ENCODE measurements at regions not wholly inside any gene's neighbourhood (a gene's known extent, or its start where the extent isn't known, plus 50 kb on each side); places are given as distances from the start of the nearest gene placed in this dataset.

DNA sequence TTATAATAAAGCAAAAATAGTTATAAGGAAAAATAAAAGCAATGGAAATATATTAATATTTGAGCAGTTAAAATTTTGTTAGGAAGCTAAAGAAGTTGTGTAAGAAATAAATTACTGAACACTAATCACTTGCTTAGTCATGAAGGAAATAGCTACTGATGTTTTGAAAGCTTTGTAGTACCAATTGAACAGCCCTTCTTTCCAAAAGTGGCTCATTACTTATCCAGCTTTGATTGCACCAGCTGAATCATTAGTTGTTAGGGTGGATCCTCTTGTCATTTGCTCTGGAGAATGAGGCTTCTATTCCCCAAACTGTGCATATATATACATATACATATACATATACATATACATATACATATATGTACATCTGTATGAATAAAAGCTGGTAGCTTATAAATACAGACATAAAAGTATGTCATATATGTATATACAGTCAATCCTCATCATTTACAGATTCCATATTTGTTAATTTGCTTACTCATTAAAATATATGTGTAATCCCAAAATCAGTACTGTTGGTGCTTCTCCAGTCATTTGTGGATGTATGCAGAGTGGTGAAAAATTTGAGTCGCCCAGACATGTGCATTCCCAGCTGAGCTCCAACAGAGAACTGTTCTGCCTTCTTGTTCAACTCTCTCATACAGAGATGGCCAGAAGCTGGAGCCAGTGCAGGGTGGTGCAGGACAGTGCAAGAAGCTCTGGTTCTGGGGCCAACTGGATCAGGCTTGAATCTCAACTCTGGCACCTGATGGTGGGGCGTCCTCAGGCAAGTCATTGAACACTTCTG, 214.1 kb downstream of the RPAP3 start:
- in situ Hi-C loops (cut with MboI; ENCODE audit: low sequenced_read_pairs in 4 of 4): no loop called here
- TF ChIP-seq, protein P1, sequence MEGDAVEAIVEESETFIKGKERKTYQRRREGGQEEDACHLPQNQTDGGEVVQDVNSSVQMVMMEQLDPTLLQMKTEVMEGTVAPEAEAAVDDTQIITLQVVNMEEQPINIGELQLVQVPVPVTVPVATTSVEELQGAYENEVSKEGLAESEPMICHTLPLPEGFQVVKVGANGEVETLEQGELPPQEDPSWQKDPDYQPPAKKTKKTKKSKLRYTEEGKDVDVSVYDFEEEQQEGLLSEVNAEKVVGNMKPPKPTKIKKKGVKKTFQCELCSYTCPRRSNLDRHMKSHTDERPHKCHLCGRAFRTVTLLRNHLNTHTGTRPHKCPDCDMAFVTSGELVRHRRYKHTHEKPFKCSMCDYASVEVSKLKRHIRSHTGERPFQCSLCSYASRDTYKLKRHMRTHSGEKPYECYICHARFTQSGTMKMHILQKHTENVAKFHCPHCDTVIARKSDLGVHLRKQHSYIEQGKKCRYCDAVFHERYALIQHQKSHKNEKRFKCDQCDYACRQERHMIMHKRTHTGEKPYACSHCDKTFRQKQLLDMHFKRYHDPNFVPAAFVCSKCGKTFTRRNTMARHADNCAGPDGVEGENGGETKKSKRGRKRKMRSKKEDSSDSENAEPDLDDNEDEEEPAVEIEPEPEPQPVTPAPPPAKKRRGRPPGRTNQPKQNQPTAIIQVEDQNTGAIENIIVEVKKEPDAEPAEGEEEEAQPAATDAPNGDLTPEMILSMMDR (IDR thresholded peaks at IDR 0.05 in 4 of 5, conservative IDR thresholded peaks at IDR 0.05 in 1 of 5): no peak
- no peak for TF ChIP-seq POLR2A (IDR thresholded peaks at IDR 0.05)

DNA sequence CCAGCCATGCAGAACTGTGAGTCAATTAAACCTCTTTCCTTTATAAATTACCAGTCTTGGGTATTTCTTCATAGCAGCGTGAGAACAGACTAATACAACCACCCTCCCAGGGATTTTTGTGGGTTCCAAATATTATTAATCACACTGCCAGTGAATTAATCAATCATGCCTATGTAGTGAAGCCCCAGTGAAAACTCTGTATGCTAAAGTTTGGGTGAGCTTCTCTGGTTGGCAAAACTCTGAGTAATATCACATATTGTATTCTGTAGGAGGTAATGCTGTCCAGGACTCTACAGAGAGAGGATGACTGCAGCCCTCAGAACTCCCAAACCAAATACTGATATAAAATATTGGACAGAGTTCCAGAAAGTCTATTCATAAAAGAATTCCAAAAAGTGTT, 216.9 kb downstream of the RPAP3 start:
- DNase-seq: no peak

More for the DNA sequence above, 214.1 kb downstream of the RPAP3 start:
- DNase-seq (no peak), ATAC-seq (no peak)
- Histone ChIP-seq H3K36me3 (no peaks in the 10 kb centered on the region), H3K27me3 (no peaks in the 10 kb centered on the region), H3K4me1 (no peaks in the 10 kb centered on the region), H3K27ac (no peak overlapping the region), H3K9me3 (no peaks in the 10 kb centered on the region), H3K4me3 (no peak overlapping the region)
- intact Hi-C loops (cut with DNase I; ENCODE audit: low total_unique reads): no loop called here

DNA sequence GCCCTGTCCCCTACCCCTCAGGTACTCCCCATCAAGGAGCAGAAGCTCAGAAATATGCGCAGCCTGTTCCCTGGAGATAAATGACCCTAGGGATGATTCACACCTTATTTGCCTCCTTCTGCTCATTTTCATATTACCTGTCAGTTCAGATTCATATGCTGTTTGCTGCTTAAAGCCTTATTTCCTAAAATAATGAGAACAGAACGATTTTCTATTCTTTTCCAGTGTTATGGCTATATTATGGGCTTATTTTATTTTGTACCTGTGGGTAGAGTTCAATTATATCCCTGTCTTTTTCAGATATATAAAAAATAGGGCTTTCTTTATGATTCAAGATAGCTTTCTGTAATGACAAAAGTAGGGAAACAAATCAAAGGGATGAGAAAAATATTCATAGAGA, 224.8 kb downstream of the RPAP3 start:
- Histone ChIP-seq H3K36me3 (no peaks in the 10 kb centered on the region), H3K4me1 (no peaks in the 10 kb centered on the region), H3K27ac (no peak overlapping the region), H3K9me3 (no peaks in the 10 kb centered on the region), H3K27me3 (no peaks in the 10 kb centered on the region), H3K4me3 (no peak overlapping the region)
- DNase-seq: no peak
- TF ChIP-seq POLR2A (IDR thresholded peaks at IDR 0.05): no peak
- TF ChIP-seq, protein P1 (IDR thresholded peaks at IDR 0.05 in 4 of 5, conservative IDR thresholded peaks at IDR 0.05 in 1 of 5): no peak
- in situ Hi-C loops (cut with MboI; ENCODE audit: low sequenced_read_pairs in 4 of 4) (no loop called here), intact Hi-C loops (cut with DNase I; ENCODE audit: low total_unique reads) (no loop called here)
- ATAC-seq: no peak

More for the DNA sequence above, 216.9 kb downstream of the RPAP3 start:
- TF ChIP-seq, protein P1 (IDR thresholded peaks at IDR 0.05 in 4 of 5, conservative IDR thresholded peaks at IDR 0.05 in 1 of 5): no peak
- no peak for TF ChIP-seq POLR2A (IDR thresholded peaks at IDR 0.05)
- Histone ChIP-seq H3K4me1 (no peaks in the 10 kb centered on the region), H3K4me3 (no peak overlapping the region), H3K27me3 (no peaks in the 10 kb centered on the region), H3K36me3 (no peaks in the 10 kb centered on the region), H3K27ac (no peak overlapping the region), H3K9me3 (no peaks in the 10 kb centered on the region)
- no peak for ATAC-seq
- in situ Hi-C loops (cut with MboI; ENCODE audit: low sequenced_read_pairs in 4 of 4) (no loop called here), intact Hi-C loops (cut with DNase I; ENCODE audit: low total_unique reads) (no loop called here)

DNA sequence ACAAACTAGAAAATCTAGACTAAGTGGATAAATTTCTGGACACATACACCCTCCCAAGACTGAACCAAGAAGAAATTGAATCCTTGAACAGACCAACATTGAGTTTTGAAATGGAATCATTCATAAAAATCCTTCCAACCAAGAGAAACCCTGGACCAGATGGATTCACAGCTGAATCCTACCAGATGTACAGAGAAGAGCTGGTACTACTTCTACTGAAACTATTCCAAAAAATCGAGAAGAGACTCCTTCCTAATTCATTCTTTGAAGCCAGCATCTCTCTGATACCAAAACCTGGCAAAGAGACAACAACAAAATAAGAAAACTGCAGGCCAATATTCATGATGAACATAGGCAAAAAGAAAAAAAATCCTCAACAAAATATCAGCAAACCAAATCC, 227.4 kb downstream of the RPAP3 start:
- DNase-seq: no peak
- Histone ChIP-seq H3K4me1 (no peaks in the 10 kb centered on the region), H3K9me3 (peaks cover 0 to 4% (median 0%) of the 10 kb centered on the region in 3 donors), H3K27ac (no peak overlapping the region), H3K36me3 (no peaks in the 10 kb centered on the region), H3K27me3 (no peaks in the 10 kb centered on the region), H3K4me3 (no peak overlapping the region)
- ATAC-seq: no peak
- in situ Hi-C loops (cut with MboI; ENCODE audit: low sequenced_read_pairs in 4 of 4): no loop called here
- intact Hi-C loops (cut with DNase I; ENCODE audit: low total_unique reads): no loop called here
- TF ChIP-seq POLR2A (IDR thresholded peaks at IDR 0.05): no peak
- TF ChIP-seq, protein P1 (IDR thresholded peaks at IDR 0.05 in 4 of 5, conservative IDR thresholded peaks at IDR 0.05 in 1 of 5): no peak

Measured in gastrocnemius medialis (tissue), 4 donors.